ENCODE measurements at regions not wholly inside any gene's neighbourhood (a gene's known extent, or its start where the extent isn't known, plus 50 kb on each side); places are given as distances from the start of the nearest gene placed in this dataset.
"Not testable (repeated sequence)": the region's sequence is repeated elsewhere in the genome, so short reads cannot be mapped to it uniquely, and the experiment has no call there.

- TF ChIP-seq CTCF, POLR2A, POLR2AphosphoS5 (IDR thresholded peaks at IDR 0.05): not testable (repeated sequence)
These were observed 169.4 kb upstream of the MED14 start for GRCh38 chrX:40904739-40905138.

All from sigmoid colon (tissue), 4 donors.